ENCODE measurements at regions not wholly inside any gene's neighbourhood (a gene's known extent, or its start where the extent isn't known, plus 50 kb on each side); places are given as distances from the start of the nearest gene placed in this dataset.

DNA sequence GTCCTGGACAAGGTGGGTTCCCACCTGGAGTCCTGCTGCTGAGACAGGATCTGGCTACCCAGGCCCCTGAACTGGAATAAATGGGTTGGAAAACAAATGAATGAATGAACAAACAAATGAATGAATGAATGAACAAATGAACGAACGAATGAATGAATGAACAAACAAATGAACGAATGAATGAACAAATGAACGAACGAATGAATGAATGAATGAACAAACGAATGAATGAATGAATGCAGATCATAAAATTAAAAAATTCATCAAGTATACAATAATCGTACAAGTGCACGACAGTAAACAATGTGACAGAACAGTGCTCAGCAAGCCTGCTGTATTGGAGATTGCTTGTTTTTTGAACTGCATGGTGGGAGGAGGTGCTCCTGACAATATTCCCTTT lies 2097.1 kb downstream of the MAT2B start:
- TF ChIP-seq, protein P1, sequence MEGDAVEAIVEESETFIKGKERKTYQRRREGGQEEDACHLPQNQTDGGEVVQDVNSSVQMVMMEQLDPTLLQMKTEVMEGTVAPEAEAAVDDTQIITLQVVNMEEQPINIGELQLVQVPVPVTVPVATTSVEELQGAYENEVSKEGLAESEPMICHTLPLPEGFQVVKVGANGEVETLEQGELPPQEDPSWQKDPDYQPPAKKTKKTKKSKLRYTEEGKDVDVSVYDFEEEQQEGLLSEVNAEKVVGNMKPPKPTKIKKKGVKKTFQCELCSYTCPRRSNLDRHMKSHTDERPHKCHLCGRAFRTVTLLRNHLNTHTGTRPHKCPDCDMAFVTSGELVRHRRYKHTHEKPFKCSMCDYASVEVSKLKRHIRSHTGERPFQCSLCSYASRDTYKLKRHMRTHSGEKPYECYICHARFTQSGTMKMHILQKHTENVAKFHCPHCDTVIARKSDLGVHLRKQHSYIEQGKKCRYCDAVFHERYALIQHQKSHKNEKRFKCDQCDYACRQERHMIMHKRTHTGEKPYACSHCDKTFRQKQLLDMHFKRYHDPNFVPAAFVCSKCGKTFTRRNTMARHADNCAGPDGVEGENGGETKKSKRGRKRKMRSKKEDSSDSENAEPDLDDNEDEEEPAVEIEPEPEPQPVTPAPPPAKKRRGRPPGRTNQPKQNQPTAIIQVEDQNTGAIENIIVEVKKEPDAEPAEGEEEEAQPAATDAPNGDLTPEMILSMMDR (IDR thresholded peaks at IDR 0.05 in 2 of 3, conservative IDR thresholded peaks at IDR 0.05 in 1 of 3; ENCODE audit: control insufficient read depth in 2 of 3, extremely low read depth in 1 of 3, insufficient read depth in 1 of 3, low read depth in 3 of 3, low read length in 3 of 3): no peak
- TF ChIP-seq ZNF274 (IDR thresholded peaks at IDR 0.05; ENCODE audit: insufficient read depth, insufficient read length): no peak
- TF ChIP-seq EZH2 (IDR thresholded peaks at IDR 0.05; ENCODE audit: borderline replicate concordance, control insufficient read depth, low read depth, low read length): no peak
- no peak for TF ChIP-seq CHD2 (IDR thresholded peaks at IDR 0.05; ENCODE audit: borderline replicate concordance, low read depth, low read length)
- TF ChIP-seq RFX5 (IDR thresholded peaks at IDR 0.05; ENCODE audit: low read depth, low read length): no peak
- TF ChIP-seq RAD21 (IDR thresholded peaks at IDR 0.05; ENCODE audit: insufficient read depth, low read depth, low read length): no peak
- no peak for TF ChIP-seq MXI1 (IDR thresholded peaks at IDR 0.05; ENCODE audit: low read depth, low read length)
- TF ChIP-seq EP300 (IDR thresholded peaks at IDR 0.05; ENCODE audit: borderline replicate concordance in 1 of 2, control insufficient read depth in 1 of 2, low read depth in 2 of 2, low read length in 2 of 2): no peak
- TF ChIP-seq FOS (IDR thresholded peaks at IDR 0.05; ENCODE audit: borderline replicate concordance, extremely low read depth, insufficient read length): no peak
- no peak for TF ChIP-seq CREB1 (IDR thresholded peaks at IDR 0.05; ENCODE audit: low read depth)

All from GM12878 (cell line).